OCI-LY7 (cell line): ENCODE measurements at regions not wholly inside any gene's neighbourhood (a gene's known extent, or its start where the extent isn't known, plus 50 kb on each side); places are given as distances from the start of the nearest gene placed in this dataset.

Source experiments
- CTCF ChIP-seq: fragments of 200-600 bp; sonication (generic); conservative IDR thresholded peaks from 2 replicates; pipeline ENCODE4 v1.5.1; 2014; ENCODE audit warnings: mild to moderate bottlenecking, antibody characterized with exemption, low read length, moderate library complexity, mixed read lengths
- EZH2phosphoT487 ChIP-seq: fragments of 200-600 bp; sonication (generic); IDR thresholded peaks from 2 replicates; pipeline ENCODE4 v1.6.1; 2018; ENCODE audit warnings: low read depth, borderline replicate concordance, mild to moderate bottlenecking, mixed run types, antibody characterized with exemption, low read length, moderate library complexity, mixed read lengths

GRCh38 chr19:5215431-5215830 lies 125.2 kb downstream of the PTPRS start:
- TF ChIP-seq EZH2phosphoT487 (no peak), CTCF (no peak)
